Fibroblast of upper back skin (primary cell): ENCODE measurements at regions not wholly inside any gene's neighbourhood (a gene's known extent, or its start where the extent isn't known, plus 50 kb on each side); places are given as distances from the start of the nearest gene placed in this dataset.

Experiments used
- DNase-seq: peaks from one replicate; pipeline ENCODE4 v3.0.0-alpha.2; 2013

DNA sequence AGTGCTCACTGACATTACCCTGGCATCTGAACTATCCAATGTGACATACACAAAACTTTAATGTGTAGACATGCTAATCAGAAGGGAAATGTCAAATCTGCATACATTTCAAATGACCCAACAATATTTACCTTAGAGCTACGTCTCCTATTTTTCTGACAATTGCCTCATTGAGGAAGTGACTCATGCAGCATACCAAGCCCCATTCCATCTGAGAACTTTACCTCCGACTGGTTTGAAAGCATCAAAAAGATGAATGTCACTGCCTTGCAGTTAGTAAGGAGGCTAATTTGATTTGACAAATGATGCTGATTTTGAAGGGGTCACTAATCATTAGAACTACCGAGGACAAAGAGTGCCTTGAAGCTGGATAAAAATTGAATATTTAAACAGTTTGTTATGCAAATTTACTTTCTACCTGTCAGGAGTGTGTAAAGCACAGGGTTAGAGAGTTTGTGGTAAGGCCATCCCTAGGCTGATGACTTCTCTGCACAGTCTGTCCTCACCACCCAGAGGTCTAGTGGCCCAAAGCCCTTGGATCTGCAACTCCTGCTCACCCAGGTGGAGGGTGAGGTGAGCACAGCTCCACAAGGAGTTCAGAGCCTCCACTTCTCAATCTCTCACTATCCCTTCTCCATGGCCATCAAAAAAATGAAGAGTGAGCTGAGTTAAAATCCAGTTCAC, 500.3 kb upstream of the C1orf87 start:
- peak; percentile 82 for DNase-seq

DNA sequence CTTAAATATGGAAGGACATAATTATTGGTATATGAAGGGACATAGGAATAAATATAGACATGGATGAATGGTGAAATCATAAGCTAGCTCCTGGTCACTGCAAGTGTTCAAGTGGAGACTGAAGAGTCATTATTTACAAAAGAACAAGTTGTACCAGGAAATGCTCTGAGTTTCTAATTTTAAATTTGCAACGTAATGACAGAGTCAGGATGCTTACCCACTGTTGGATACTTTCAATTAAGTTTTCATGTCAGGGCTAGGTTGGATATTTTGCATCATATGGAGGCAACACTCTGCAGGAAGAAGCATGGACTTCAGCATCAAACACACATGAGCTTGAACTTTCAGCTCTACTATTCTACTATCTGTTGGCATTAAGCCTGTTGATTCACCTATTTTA, 499.6 kb upstream of the C1orf87 start:
- DNase-seq, result no peak

DNA sequence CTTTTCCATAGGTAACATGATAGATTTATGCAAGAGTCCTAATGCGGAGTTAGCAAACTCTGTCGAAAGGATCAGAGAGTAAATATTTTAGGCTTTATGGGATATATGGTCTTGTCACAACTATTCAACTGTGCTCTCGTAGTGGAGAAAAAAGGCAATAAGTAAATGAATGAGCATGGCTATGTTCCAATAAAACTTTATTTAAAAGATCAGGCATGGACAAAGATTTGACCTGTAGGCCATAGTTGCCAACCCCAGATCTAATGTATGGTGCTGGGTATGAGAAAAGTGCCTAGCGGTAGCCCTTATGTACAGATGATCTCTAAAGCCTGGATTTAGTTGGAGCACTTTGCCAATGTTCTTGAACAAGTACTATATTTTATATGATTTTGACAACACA, 498.8 kb upstream of the C1orf87 start:
- no peak for DNase-seq

DNA sequence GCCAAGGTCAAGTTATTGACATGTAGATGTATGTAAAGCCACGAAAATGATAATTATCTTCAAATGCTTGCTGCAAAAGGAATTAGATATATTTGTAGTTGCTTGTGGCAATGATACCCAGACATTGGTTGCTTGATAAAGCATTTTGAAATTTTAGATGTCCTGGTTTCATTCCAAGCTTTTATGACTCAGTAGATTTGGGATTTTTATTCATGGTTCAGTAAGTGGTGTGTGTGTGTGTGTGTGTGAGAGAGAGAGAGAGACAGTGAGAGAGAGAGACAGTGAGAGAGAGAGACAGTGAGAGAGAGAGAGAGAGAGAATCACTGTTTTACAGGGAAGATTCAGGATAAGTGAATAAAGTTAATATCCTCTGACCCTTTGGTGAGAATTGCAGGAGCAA, 498.2 kb upstream of the C1orf87 start:
- peak; percentile 76 for DNase-seq

DNA sequence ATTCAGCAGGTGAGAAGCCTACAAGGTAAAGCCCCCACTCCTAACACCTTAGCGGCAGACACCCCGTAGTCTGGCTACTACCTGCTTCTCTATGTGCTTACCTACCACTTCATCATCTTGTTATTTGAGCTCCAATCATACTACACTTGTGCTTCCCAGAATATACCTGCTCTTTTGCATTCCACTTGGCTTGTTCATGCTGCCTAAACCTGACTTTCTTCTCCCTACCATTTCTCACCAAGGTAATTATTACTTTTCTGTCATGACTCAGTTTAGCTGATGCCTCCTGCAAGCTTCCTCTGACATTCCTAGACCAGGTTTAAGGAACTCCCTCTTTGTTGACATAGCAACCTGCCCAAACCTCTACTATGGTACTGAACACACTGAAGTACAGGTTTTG, 495.6 kb upstream of the C1orf87 start:
- DNase-seq, result no peak

DNA sequence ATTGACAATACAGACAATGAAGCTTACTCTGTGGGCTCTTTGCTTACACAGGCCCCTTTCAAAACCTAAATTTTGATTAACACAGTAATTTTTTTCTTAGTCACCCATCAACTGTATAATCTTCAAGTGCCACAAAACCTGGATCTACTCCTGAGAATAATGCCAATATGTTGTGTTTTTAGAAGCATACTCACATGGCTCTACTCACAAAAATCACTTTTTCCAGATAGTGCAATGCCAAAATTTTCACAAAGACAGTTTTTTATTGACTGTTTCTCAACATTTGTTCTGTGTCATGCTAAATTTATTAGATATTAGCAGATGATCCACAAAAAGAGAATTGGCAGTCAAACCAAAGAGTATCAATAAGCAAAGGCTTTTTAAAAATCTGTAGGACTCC, 493.7 kb upstream of the C1orf87 start:
- no peak for DNase-seq

DNA sequence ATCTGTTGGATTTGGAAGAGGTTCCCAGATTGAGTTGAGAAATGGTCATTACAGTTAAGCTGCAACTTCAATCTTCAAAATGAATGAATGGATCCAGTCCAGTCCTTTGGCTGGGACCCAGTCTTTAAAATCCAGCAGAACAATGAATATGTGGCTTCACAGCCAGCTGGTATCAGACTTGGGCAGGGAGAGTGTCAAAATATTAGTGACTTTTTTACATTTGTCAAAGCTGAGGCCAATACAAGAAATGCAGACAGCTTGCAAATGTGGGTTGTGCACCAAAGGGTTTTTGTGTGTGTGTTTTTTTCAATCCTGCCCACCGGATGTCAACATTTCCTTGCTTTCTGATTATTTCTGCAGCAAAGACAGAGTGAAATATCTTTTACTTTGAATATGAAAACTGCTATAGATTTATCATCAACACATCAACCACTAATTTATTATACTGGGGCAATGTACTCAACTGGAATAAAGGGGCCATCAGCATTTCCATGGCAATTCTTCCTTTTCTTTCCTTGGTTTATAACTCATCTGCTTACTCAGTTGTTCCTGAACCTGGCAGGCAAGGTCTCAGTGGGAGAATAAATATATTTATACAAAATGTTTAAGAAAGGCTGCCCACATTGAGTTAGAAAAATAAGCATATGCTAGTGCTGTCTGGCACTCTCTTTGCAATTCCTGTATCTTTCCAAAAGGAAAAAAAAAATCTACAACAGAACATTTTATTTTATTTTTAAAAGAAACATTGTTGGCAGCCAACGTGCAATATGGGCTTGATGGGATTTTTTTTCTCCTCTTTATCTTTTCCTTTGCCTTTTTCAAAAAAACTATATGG, 491.6 kb upstream of the C1orf87 start:
- DNase-seq, result no peak

DNA sequence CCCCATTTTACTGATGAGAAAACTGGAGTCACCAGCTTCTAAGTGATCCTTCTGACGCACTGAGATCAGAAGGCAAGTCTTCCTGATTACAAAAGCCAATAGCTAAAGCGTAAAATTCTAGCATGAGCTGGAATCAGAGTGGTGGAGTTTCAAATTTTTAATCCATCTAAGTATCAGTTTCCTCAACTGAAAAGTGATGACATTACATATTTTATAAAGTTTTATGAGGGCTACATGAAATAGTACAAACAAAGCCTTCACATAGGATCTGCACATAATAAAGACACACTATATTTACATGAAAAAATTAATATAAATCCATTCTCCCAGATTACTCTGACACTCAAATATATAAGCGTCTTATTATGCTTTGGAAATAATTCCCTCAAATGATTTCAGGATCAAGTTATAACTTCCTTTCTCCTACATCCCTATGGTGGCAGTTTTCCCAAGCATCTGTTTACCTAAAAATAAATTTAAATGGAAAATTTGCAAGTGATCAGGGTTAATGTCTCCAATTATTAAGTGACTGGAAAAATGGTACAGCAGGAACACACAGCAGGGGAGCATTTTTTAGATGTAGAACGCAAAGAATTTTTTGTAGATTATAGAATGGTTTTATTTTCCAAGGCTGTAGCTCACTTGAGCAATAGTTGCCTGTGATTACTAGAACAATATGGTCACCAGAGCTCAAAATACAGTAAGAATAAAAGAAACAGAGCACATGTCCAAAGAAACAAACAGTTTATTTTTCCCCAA, 490.4 kb upstream of the C1orf87 start:
- peak; percentile 8 for DNase-seq

DNA sequence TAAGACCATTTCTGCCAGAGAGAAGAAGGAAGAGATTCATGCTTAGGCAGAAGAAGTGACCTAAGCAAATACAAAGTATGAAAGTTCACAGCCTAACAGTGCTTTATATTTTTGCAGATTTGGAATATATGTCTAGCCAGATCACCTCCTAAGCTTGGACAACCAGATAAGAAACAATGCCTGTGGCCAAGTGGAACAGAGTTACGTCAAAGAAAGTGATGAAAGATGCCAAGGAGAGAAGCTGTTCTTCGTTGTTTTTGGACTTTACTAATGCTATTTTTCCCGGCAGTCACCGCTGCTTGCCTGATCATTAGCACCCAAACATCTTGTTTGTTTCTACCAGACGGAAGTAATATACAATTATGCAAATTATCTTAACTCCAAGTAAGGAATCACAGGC, 489.2 kb upstream of the C1orf87 start:
- no peak for DNase-seq

DNA sequence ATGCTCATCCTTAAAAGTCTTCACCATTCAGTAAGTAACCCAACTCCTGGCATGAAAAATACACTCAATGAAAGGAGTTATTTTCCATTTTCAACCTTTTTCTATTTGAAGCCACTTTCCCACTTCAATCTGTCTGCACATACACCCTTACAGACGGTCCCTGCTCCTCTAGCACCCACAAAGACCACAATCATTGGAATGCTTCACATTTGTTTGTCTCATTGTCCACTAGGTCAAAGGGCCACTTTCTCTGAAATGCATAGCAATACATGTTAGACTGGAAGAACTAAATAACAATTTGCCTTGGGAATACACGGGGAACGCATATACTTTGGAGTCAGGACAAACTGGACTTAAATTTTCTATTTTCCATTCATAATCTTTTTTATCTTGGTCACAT, 487.1 kb upstream of the C1orf87 start:
- no peak for DNase-seq

DNA sequence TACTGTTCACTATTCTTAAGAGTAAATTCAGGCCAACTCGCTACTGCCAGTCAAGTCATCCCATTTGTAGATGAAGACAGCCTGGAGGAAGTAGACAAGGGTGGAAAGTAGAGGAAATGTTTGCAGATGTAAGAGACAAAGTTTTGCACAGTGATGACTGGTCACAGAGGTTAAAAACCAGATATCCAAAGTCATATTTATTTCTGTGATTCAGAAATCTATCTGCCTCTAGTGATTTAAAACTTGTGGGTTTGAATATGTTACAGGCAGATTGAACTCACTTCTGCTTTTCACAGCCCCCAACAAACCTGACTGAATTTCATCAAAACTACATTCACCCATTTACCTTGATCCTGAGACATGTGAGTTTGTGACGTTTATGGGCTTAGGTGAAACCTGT, 484.7 kb upstream of the C1orf87 start:
- no peak for DNase-seq

DNA sequence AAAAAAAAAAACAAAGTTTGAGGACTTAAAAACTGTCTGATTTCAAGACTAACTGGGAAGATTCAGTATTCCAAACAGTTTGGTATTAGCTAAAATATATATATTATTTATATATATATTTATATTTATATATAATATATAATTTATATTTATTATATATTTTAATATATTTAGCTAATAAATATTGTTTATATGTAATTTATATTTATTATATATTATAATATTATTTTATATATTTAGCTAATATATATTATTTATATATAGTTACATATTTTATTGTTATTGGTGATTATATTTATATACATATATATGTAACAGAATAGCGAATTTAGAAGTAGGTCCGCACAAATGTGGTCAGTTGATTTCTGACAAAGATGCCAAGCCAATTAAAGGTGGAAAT, 480.2 kb upstream of the C1orf87 start:
- no peak for DNase-seq

DNA sequence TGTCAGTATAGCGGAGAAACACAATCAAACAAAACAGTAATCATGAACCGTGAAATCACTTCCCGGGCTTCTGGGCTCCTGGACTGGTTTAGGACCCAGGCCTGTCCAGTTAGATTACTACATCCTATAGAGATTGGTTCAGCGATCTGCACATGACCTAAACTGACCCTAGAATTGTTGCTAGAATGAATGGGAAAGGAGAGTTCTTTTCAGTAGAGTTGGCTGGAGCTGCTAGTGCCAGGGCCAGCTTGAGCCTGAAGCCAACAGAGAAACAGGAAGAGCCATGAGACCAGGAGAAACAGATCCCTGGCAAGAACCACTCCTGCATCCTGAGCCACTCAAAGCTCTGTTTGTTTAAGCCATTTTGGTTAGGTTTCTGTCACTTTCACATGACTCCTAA, 474.3 kb upstream of the C1orf87 start:
- no peak for DNase-seq

DNA sequence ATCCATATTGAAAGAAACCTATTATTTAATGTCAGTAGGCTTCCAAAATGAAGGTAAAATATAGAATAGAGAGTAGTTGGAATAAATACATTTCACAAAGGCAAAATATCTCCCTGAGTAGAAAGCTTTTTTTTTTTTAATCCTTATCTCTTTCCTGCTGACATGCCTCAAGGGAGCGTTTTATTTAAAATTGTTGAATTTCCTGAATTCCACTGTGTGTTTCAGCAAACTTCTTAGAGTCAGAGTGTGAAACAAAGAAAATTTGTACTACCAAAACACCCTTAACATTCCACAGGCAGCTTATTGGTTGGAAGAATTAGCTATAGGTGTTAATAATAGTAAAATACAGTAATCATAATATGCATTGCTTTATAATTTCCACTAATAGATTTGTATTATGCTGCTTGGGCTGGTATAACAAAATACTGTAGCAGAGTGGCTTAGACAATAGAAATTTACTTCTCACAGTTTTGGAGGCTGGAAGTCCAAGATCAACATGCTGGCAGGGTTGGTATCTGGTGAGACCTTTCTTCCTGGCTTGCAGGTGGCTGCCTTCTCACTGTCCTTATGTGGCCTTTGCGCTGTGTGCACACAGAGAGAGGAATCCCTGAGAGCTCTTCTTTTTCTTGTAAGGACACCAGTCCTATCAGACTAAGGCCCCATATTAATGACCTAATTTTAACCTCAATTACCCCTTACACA, 468.4 kb upstream of the C1orf87 start:
- DNase-seq, result no peak

DNA sequence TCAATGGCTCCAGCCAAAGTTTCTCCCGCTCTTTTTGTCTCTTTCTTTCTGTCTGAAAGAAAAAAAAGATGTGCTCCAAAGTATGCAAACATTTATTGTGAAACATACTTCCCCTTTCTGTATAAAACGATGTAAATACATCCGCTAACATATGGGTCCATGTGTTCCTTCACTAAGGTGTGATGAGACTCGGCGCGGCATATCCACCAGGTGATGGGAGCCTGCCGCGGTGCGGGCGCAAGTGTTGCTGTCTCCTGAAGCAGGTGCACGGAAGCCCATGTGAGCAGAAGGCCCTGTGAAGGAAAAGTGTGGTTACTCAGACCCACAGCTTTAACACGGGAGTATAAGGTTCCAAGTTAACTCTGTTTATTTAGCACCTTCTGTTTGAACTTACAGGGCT, 466.6 kb upstream of the C1orf87 start:
- no peak for DNase-seq

DNA sequence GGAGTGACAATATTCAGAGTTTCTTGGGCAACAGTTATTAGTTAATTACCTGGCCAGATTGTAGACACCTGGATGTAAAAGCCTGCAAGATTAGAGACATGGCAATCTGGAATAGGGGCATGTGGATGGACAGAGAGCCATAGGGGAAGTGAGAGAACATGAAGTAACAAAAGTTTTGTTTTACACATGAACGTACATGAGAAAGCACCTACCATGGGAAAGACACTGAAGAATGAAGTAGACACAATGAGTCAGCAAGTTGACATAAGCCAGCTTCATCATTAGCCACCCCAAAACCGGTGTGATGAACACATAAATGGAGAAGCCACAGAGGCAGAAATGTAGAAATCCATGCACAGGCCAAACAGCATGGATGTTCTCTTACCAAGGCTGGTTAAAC, 462.1 kb upstream of the C1orf87 start:
- DNase-seq, result no peak

DNA sequence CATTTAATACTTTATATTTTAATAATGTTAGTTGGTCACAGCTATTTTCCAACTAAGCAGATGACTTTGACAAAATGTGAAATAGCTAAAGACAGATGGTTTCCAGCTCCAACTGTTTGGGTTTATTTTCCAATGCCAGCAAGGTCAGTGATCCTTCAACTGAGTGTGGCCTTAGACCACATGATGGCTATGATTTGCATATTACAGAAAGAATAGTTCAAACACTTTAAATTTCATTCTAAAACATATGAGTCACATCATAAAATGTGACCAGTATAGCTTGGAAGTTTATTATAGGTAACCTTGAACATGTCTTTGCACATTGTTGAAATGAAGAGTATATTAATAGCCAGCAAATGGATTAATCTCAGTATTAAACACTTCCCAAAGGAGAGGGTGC, 454.0 kb upstream of the C1orf87 start:
- no peak for DNase-seq

DNA sequence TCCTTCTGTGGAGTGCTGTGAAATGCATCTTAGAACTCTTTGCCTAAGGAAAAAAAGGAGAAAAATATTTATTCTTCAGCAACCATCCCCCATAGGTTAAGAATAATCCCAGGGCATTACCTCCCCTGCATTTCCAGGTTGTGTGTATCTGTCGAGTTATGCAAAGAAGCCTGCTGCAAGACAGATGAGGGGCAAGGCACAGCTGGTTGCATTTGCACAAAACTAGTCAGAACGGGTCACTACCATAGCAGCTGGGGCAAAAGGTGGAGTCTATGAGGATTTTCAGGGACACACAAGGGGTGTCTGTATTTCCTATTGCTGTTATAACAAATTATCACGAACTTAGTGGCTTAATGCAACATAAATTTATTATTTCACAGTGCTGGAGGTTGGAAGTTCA, 443.4 kb upstream of the C1orf87 start:
- DNase-seq, result no peak

DNA sequence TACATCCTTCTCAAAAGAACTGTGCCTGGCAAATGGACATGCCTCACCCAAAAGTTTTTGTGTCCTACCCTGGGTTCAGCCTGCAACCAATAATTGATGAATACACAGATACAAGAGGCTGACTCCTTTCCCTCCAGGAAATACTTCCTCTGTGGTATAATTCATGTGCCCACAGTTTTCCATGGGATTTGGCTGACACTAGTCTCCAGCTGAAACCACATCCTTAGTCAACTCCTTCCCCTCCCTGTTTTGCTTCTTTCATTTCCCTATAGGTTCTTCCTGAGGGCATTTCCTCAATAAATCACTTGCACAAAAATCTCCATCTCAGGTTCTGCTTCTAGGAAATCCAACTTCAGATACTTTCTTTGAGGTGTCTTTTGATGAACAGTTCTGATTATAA, 436.6 kb upstream of the C1orf87 start:
- DNase-seq, result no peak

DNA sequence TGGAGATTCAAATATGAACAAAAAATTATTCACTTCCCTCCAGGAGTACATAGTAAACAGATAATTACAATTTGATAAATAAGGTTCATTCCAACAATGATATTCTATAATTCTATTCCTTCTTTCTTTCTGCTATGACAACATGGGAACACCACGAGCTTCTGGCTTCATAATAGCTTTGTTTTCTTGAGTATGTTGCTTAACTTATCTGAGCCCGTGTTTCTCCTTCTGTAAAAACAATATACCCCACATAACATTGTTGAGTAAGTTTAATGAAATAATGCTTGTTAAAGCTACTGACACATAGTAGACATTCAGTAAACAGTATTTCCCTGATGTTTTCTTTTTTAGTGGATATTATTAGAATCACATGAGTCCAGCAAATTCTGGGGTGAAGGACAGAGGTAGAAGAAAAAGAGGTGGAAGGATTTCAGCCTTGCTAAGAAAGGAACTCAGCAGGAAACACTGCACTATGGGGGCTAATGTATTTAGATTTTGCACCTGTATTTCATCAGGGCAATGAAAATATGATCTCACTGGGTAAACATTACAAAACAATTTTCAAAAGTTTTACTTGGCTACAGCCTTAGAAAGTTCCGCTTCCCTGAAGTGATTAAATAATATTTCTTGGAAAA, 430.8 kb upstream of the C1orf87 start:
- DNase-seq, result no peak

DNA sequence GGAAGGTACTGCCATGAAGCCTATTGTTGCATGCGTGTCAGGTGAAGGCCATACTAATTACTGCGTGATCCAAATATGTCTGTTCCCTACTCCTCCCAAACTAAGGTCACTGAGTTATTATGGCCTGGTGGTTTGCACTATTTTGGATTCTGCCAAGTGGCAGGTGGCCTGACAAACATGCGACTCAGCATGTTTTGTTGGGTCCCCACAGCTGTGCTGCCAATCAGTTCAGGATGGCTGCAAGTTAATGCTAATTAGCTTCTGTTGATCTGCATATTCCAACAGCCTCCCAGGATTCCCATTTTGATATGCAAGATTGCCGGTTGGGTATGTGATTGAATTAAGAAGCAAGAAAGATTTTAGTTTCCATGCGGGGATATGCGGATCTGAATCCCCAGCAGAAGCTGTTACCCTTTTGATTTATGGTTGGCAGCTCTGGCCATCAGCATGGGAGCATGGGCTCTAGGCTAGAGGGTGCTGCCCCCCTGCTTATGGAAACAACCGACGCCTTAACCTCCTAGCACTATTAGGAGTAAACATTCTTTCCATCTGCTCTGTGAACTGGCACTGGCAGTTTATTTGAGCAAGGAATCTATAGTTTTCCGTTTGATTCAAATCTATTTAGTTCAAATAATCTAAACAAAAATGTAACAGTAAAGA, 429.8 kb upstream of the C1orf87 start:
- DNase-seq, result no peak

DNA sequence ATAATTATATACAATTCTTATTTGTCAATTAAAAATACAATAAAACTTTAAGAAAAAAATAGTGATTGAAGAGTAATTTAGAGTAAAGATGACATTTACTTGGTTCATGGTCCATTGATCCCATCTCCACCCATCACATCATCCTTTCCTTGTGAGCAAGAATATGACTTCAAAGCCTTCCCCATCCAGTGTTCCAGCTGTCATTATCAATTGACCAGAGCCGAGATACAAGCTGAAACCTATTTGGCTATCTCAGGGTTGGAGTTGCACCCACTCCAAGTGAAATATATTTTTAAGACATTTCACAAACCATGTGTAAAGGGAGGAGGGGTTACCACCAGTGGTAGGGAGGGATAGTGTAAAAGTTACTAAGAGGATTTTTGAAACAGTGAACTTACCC, 428.9 kb upstream of the C1orf87 start:
- DNase-seq, result no peak
